Osteoblast (primary cell): ENCODE measurements at regions not wholly inside any gene's neighbourhood (a gene's known extent, or its start where the extent isn't known, plus 50 kb on each side); places are given as distances from the start of the nearest gene placed in this dataset.

ENCODE experiments used
- DNase-seq: peaks from one replicate; pipeline ENCODE4 v3.0.0; 2011; ENCODE audit warnings: low spot score, mixed read lengths; ENCODE audit not compliant: insufficient read length; ENCODE audit errors: missing footprints
- H2AFZ ChIP-seq: 2 replicates; pipeline ENCODE4 v1.6.0; 2011; ENCODE audit warnings: mild to moderate bottlenecking, low read length
- H3K27ac ChIP-seq: 2 replicates; pipeline ENCODE4 v1.5.1; 2011; ENCODE audit warnings: mild to moderate bottlenecking, low read depth, low read length, moderate library complexity
- H3K27me3 ChIP-seq: 2 replicates; pipeline ENCODE4 v1.6.0; 2012; ENCODE audit warnings: mild to moderate bottlenecking, control low read depth, inconsistent platforms, low read length, moderate library complexity; ENCODE audit not compliant: insufficient read depth
- H3K36me3 ChIP-seq: 2 replicates; pipeline ENCODE4 v1.5.1; 2011; ENCODE audit warnings: mild to moderate bottlenecking, low read length, control low read depth, moderate library complexity; ENCODE audit not compliant: insufficient read depth
- H3K4me1 ChIP-seq: 2 replicates; pipeline ENCODE4 v1.5.1; 2011; ENCODE audit warnings: mild to moderate bottlenecking, low read length, control low read depth, moderate library complexity; ENCODE audit not compliant: insufficient read depth
- H3K4me2 ChIP-seq: 2 replicates; pipeline ENCODE4 v1.6.0; 2011; ENCODE audit warnings: mild to moderate bottlenecking, low read length; ENCODE audit not compliant: insufficient read depth
- H3K4me3 ChIP-seq: fragments of 200-600 bp; sonication (generic); 3 replicates; pipeline ENCODE4 v1.5.1; 2012; ENCODE audit warnings: mild to moderate bottlenecking, low read length, inconsistent platforms; ENCODE audit not compliant: insufficient read depth
- H3K79me2 ChIP-seq: 2 replicates; pipeline ENCODE4 v1.6.0; 2012; ENCODE audit warnings: mild to moderate bottlenecking, low read length, control low read depth, inconsistent platforms; ENCODE audit not compliant: insufficient read depth
- H3K9me3 ChIP-seq: 2 replicates; pipeline ENCODE4 v1.5.1; 2011; ENCODE audit warnings: low read depth, low read length, control low read depth
- H4K20me1 ChIP-seq: 2 replicates; pipeline ENCODE4 v1.6.0; 2012; ENCODE audit warnings: mild to moderate bottlenecking, low read length, control low read depth; ENCODE audit not compliant: insufficient read depth
- CTCF ChIP-seq: IDR thresholded peaks from 2 replicates; pipeline ENCODE4 v1.5.1; 2011; ENCODE audit warnings: mild to moderate bottlenecking, low read depth, low read length, moderate library complexity; ENCODE audit errors: extremely low read depth

GRCh38 chr7:63040966-63041610 lies 957.6 kb upstream of the ZNF722 start:
- Histone ChIP-seq H4K20me1 (no peaks in the 10 kb centered on the region), H3K4me1 (no peaks in the 10 kb centered on the region), H3K4me3 (no peak overlapping the region), H3K27ac (no peak overlapping the region), H2AFZ (no peak overlapping the region), H3K4me2 (no peak overlapping the region), H3K9me3 (peaks cover 3% of the 10 kb centered on the region), H3K79me2 (no peaks in the 10 kb centered on the region), H3K36me3 (no peaks in the 10 kb centered on the region), H3K27me3 (no peaks in the 10 kb centered on the region)
- DNase-seq, result no peak
- no peak for TF ChIP-seq CTCF

DNA sequence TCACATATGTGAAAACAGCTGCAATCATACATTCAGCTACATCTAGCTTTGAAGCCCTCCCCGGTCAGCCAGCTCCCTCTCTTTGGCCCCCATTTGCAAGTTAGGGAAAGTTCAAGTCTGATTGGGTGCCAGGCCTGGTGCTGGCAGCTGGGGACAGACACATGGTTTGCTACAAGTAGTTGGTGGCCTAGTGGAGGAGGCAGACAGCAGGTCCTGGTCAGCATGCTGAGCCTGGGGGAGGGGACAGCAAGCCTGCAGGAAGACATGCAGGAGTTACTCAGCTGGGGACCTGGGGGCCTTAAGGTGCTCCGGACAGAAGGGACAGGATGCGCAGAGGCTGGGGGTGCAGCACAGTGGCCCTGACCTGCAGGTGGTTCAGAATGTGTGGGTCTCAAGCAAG lies 956.9 kb upstream of the ZNF722 start:
- Histone ChIP-seq H3K79me2 (no peaks in the 10 kb centered on the region), H3K9me3 (peaks cover 3% of the 10 kb centered on the region), H3K4me1 (no peaks in the 10 kb centered on the region), H4K20me1 (no peaks in the 10 kb centered on the region), H3K4me3 (no peak overlapping the region), H3K36me3 (no peaks in the 10 kb centered on the region), H3K27ac (no peak overlapping the region), H3K4me2 (no peak overlapping the region), H2AFZ (no peak overlapping the region), H3K27me3 (no peaks in the 10 kb centered on the region)
- TF ChIP-seq CTCF, result no peak
- DNase-seq, result no peak

GRCh38 chr7:63042730-63043511 lies 955.7 kb upstream of the ZNF722 start:
- Histone ChIP-seq H3K79me2 (no peaks in the 10 kb centered on the region), H2AFZ (no peak overlapping the region), H3K27me3 (no peaks in the 10 kb centered on the region), H3K4me2 (no peak overlapping the region), H3K36me3 (no peaks in the 10 kb centered on the region), H3K4me3 (no peak overlapping the region), H3K27ac (no peak overlapping the region), H3K4me1 (no peaks in the 10 kb centered on the region), H3K9me3 (no peaks in the 10 kb centered on the region), H4K20me1 (no peaks in the 10 kb centered on the region)
- TF ChIP-seq CTCF, result no peak
- no peak for DNase-seq
